Thyroid gland (tissue), 4 donors: ENCODE measurements at regions not wholly inside any gene's neighbourhood (a gene's known extent, or its start where the extent isn't known, plus 50 kb on each side); places are given as distances from the start of the nearest gene placed in this dataset.

Source experiments
- DNase-seq, 2 donors: peaks; one replicate each; pipeline ENCODE4 v3.0.0-alpha.2; 2019
- H3K27ac ChIP-seq, 3 donors: fragments of 200-600 bp; sonication (generic); 1 replicate in 2 of 3; 2 replicates in 1 of 3; pipeline ENCODE4 v1.5.1; 2016 to 2019; ENCODE audit warnings: mild to moderate bottlenecking in 1 of 3, moderate library complexity in 1 of 3
- H3K27me3 ChIP-seq: fragments of 200-600 bp; sonication (generic); one replicate; pipeline ENCODE4 v1.5.1; 2019
- H3K36me3 ChIP-seq, 2 donors: fragments of 200-600 bp; sonication (generic); one replicate each; pipeline ENCODE4 v1.5.1; 2016 to 2019
- H3K4me1 ChIP-seq, 2 donors: fragments of 200-600 bp; sonication (generic); one replicate each; pipeline ENCODE4 v1.5.1; 2017 to 2019
- H3K4me3 ChIP-seq, 3 donors: fragments of 200-600 bp; sonication (generic); replicated peaks in 1 of 3; 1 replicate in 2 of 3; 2 replicates in 1 of 3; pipeline ENCODE4 v1.5.1; 2016; ENCODE audit warnings: mild to moderate bottlenecking in 1 of 3
- H3K9me3 ChIP-seq: fragments of 200-600 bp; sonication (generic); one replicate; pipeline ENCODE4 v1.5.1; 2017
- CTCF ChIP-seq, 6 experiments: fragments of 200-600 bp in 3 of 6; fragments of 450-650 bp in 3 of 6; sonication (generic) in 3 of 6; IDR thresholded peaks; one replicate each; pipeline ENCODE4 v1.5.1; 2016 to 2019; ENCODE audit warnings: antibody characterized with exemption in 6 of 6, mild to moderate bottlenecking in 2 of 6, inconsistent platforms in 1 of 6, moderate library complexity in 1 of 6
- POLR2A ChIP-seq, 2 donors: fragments of 450-650 bp; IDR thresholded peaks; one replicate each; pipeline ENCODE4 v1.6.1; 2017; ENCODE audit warnings: antibody characterized with exemption in 2 of 2, mild to moderate bottlenecking in 2 of 2, moderate library complexity in 1 of 2
- WGBS, 2 donors: methylation state at CpG; one replicate each; pipeline ENCODE4 v1.1.5; 2017; 5-methylcytosine and 5-hydroxymethylcytosine counted together
- intact Hi-C: fragments of 100-400 bp; cut with DNase I; formaldehyde crosslinking; loops from one replicate; pipeline ENCODE4 v1.15.1; 2023

- Histone ChIP-seq H3K4me3 (no peak overlapping the region), H3K27ac (no peak overlapping the region), H3K27me3 (no peaks in the 10 kb centered on the region), H3K4me1 (no peaks in the 10 kb centered on the region), H3K36me3 (no peaks in the 10 kb centered on the region), H3K9me3 (no peaks in the 10 kb centered on the region)
- intact Hi-C loops = no loop called here
- DNase-seq = no peak
- TF ChIP-seq POLR2A (IDR thresholded peaks at IDR 0.05) (no peak), CTCF (IDR thresholded peaks at IDR 0.05) (no peak)
- WGBS, 2 donors = 91 to 96% methylated on average over 6 of the region's 6 CpGs
Measured at GRCh38 chr1:171429137-171429536, 56.2 kb upstream of the PRRC2C start.

GRCh38 chr1:171431994-171432393 lies 53.3 kb upstream of the PRRC2C start:
- Histone ChIP-seq H3K36me3 (no peaks in the 10 kb centered on the region), H3K27ac (no peak overlapping the region), H3K9me3 (no peaks in the 10 kb centered on the region), H3K4me1 (peaks cover 0 to 3% of the 10 kb centered on the region in 2 donors), H3K4me3 (no peak overlapping the region), H3K27me3 (no peaks in the 10 kb centered on the region)
- no peak for TF ChIP-seq POLR2A (IDR thresholded peaks at IDR 0.05)
- no peak for TF ChIP-seq CTCF (IDR thresholded peaks at IDR 0.05)
- WGBS, 2 donors = 91 to 97% methylated on average over 1 of the region's 2 CpGs
- intact Hi-C loops = no loop called here
- no peak for DNase-seq

DNA sequence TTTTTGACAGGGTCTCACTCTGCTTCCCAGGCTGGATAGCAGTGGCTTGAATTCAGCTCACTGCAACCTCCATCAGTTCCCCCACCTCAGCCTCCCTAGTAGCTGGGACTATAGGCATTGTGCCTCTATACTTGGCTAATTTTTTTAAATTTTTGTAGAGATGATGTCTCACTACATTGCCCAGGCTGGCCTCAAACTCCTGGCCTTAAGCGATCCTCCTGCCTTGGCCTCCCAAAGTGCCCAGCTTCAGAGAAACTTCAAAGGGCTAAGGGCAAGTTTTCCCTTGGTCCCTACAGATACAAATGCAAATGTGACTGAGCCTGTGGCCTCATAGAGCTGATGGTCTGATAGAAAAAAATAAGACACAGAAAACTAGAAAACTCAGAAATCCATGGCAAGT lies 52.9 kb upstream of the PRRC2C start:
- Histone ChIP-seq H3K9me3 (no peaks in the 10 kb centered on the region), H3K27me3 (no peaks in the 10 kb centered on the region), H3K36me3 (no peaks in the 10 kb centered on the region), H3K4me3 (no peak overlapping the region), H3K27ac (no peak overlapping the region), H3K4me1 (peaks cover 0 to 3% of the 10 kb centered on the region in 2 donors)
- 94 to 95% methylated on average over 1 of the region's 1 CpG for WGBS, 2 donors
- TF ChIP-seq CTCF (IDR thresholded peaks at IDR 0.05) (no peak), POLR2A (IDR thresholded peaks at IDR 0.05) (no peak)
- DNase-seq = no peak
- intact Hi-C loops = no loop called here

DNA sequence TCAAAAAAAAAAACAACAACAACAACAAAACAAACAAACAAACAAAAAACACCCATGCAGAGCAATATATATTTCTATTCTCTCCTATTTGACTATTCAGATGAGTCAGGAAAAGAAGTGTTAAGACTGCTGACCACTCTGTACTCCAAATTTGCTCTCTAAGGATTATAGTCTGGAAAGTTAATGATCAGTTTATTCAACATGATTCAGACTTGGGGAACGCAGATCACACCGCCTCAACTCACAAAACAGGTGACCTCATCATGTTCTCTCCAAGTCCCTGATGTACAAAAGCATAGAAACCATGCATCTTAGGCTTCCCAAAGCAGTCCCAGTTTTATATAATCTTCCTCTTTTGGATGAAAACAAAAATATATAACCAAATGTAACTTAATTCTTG lies 51.9 kb upstream of the PRRC2C start:
- H3K27ac ChIP-seq = no peak overlapping the region
- DNase-seq = no peak
- 78 to 80% methylated on average over 2 of the region's 2 CpGs for WGBS, 2 donors
- peaks cover 0 to 3% of the 10 kb centered on the region in 2 donors for H3K4me1 ChIP-seq
- H3K9me3 ChIP-seq = no peaks in the 10 kb centered on the region
- H3K36me3 ChIP-seq = no peaks in the 10 kb centered on the region
- H3K27me3 ChIP-seq = no peaks in the 10 kb centered on the region
- TF ChIP-seq CTCF (IDR thresholded peaks at IDR 0.05) = no peak
- no peak for TF ChIP-seq POLR2A (IDR thresholded peaks at IDR 0.05)
- no peak overlapping the region for H3K4me3 ChIP-seq
- intact Hi-C loops = no loop called here

GRCh38 chr1:171434717-171435346 lies 50.5 kb upstream of the PRRC2C start:
- 54 to 67% methylated on average over 9 of the region's 9 CpGs for WGBS, 2 donors
- intact Hi-C loops = no loop called here
- Histone ChIP-seq H3K4me1 (peaks cover 0 to 3% of the 10 kb centered on the region in 2 donors), H3K9me3 (no peaks in the 10 kb centered on the region), H3K36me3 (no peaks in the 10 kb centered on the region), H3K27ac (peak overlapping the region in 2 of 3 donors; percentile 31 to 33), H3K4me3 (no peak overlapping the region), H3K27me3 (no peaks in the 10 kb centered on the region)
- DNase-seq = no peak
- no peak for TF ChIP-seq CTCF (IDR thresholded peaks at IDR 0.05)
- no peak for TF ChIP-seq POLR2A (IDR thresholded peaks at IDR 0.05)
